ENCODE measurements at regions not wholly inside any gene's neighbourhood (a gene's known extent, or its start where the extent isn't known, plus 50 kb on each side); places are given as distances from the start of the nearest gene placed in this dataset.
A peak's percentile ranks its signal among the peaks of the same experiment; 100 is the strongest.
"Not testable (repeated sequence)": the region's sequence is repeated elsewhere in the genome, so short reads cannot be mapped to it uniquely, and the experiment has no call there.

- H3K36me3 ChIP-seq (ENCODE audit: control insufficient read depth in 2 of 2, insufficient read depth in 1 of 2, low read length in 2 of 2); H3K4me3 ChIP-seq (ENCODE audit: low read depth, low read length); CTCF ChIA-PET; H3K9me3 ChIP-seq (ENCODE audit: control insufficient read depth, insufficient read depth, low read depth, low read length); POLR2A ChIA-PET; H3K27ac ChIP-seq (ENCODE audit: extremely low read depth, low read depth, low read length); H3K4me1 ChIP-seq (ENCODE audit: control insufficient read depth, insufficient read depth, low read length): not testable (repeated sequence)
- peak; percentile 73; the same call in 1 of the 2 replicates for TF ChIP-seq ZNF146 (tag by site-specific recombination; IDR thresholded peaks at IDR 0.05)
These were observed 80.1 kb upstream of the TMEM170B start for GRCh38 chr6:11457422-11457821.

GRCh38 chr6:11452106-11452505, 85.4 kb upstream of the TMEM170B start:
- CTCF ChIA-PET; H3K4me3 ChIP-seq (ENCODE audit: low read depth, low read length); H3K27ac ChIP-seq (ENCODE audit: extremely low read depth, low read depth, low read length); H3K9me3 ChIP-seq (ENCODE audit: control insufficient read depth, insufficient read depth, low read depth, low read length); H3K36me3 ChIP-seq (ENCODE audit: control insufficient read depth in 2 of 2, insufficient read depth in 1 of 2, low read length in 2 of 2); H3K4me1 ChIP-seq (ENCODE audit: control insufficient read depth, insufficient read depth, low read length); POLR2A ChIA-PET: not testable (repeated sequence)

GRCh38 chr6:11450037-11450436, 87.5 kb upstream of the TMEM170B start:
- POLR2A ChIA-PET = no interaction called here
- no peaks in the 10 kb centered on the region for H3K9me3 ChIP-seq (ENCODE audit: control insufficient read depth, insufficient read depth, low read depth, low read length)
- H3K36me3 ChIP-seq (ENCODE audit: control insufficient read depth in 2 of 2, insufficient read depth in 1 of 2, low read length in 2 of 2) = no peaks in the 10 kb centered on the region
- no peak overlapping the region for H3K4me3 ChIP-seq (ENCODE audit: low read depth, low read length)
- TF ChIP-seq ZNF585B (tag by site-specific recombination; IDR thresholded peaks at IDR 0.05) (no peak), MYNN (tag by site-specific recombination; IDR thresholded peaks at IDR 0.05; ENCODE audit: borderline replicate concordance) (no peak), ZNF16 (tag by site-specific recombination; IDR thresholded peaks at IDR 0.05; ENCODE audit: low read depth) (no peak), ZNF48 (tag by site-specific recombination; IDR thresholded peaks at IDR 0.05) (no peak), ZNF501 (tag by site-specific recombination; IDR thresholded peaks at IDR 0.05) (no peak), CTCF (tag by site-specific recombination; IDR thresholded peaks at IDR 0.05) (no peak), ZNF24 (tag by site-specific recombination; IDR thresholded peaks at IDR 0.05) (no peak), ZNF214 (tag by site-specific recombination; IDR thresholded peaks at IDR 0.05; ENCODE audit: borderline replicate concordance) (no peak), ZNF645 (tag by site-specific recombination; IDR thresholded peaks at IDR 0.05) (no peak)
- H3K27ac ChIP-seq (ENCODE audit: extremely low read depth, low read depth, low read length) = no peak overlapping the region
- H3K4me1 ChIP-seq (ENCODE audit: control insufficient read depth, insufficient read depth, low read length) = no peaks in the 10 kb centered on the region
- CTCF ChIA-PET = interaction anchor here (0.6 to 0.8 kb wide), 3 partner anchors 16 to 368 kb away, joined by 3 read pairs; no protein-coding TSS in a partner anchor

- Histone ChIP-seq H3K4me3 (ENCODE audit: low read depth, low read length) (no peak overlapping the region), H3K36me3 (ENCODE audit: control insufficient read depth in 2 of 2, insufficient read depth in 1 of 2, low read length in 2 of 2) (no peaks in the 10 kb centered on the region), H3K4me1 (ENCODE audit: control insufficient read depth, insufficient read depth, low read length) (no peaks in the 10 kb centered on the region), H3K9me3 (ENCODE audit: control insufficient read depth, insufficient read depth, low read depth, low read length) (no peaks in the 10 kb centered on the region), H3K27ac (ENCODE audit: extremely low read depth, low read depth, low read length) (no peak overlapping the region)
- CTCF ChIA-PET = interaction anchor here (0.8 kb wide), 1 partner anchor 16 kb away, joined by 3 read pairs; no protein-coding TSS in a partner anchor
- POLR2A ChIA-PET = no interaction called here
- no peak for TF ChIP-seq ZNF830 (tag by site-specific recombination; IDR thresholded peaks at IDR 0.05; ENCODE audit: low read depth)
- no peak for TF ChIP-seq ZNF596 (tag by site-specific recombination; IDR thresholded peaks at IDR 0.05)
- TF ChIP-seq ZNF768 (tag by site-specific recombination; IDR thresholded peaks at IDR 0.05) = no peak
- TF ChIP-seq PRDM10 (tag by site-specific recombination; IDR thresholded peaks at IDR 0.05) = no peak
- no peak for TF ChIP-seq ZNF645 (tag by site-specific recombination; IDR thresholded peaks at IDR 0.05)
- TF ChIP-seq ZNF169 (tag by site-specific recombination; IDR thresholded peaks at IDR 0.05) = no peak
- TF ChIP-seq ZNF138 (tag by site-specific recombination; IDR thresholded peaks at IDR 0.05; ENCODE audit: borderline replicate concordance) = no peak
- no peak for TF ChIP-seq ZNF426 (tag by site-specific recombination; IDR thresholded peaks at IDR 0.05)
- no peak for TF ChIP-seq MEIS1 (CRISPR knock-in tag; IDR thresholded peaks at IDR 0.05; ENCODE audit: borderline replicate concordance)
- TF ChIP-seq ZNF19 (tag by site-specific recombination; IDR thresholded peaks at IDR 0.05; ENCODE audit: low read depth) = no peak
- no peak for TF ChIP-seq ZNF701 (tag by site-specific recombination; IDR thresholded peaks at IDR 0.05)
- TF ChIP-seq ZNF157 (tag by site-specific recombination; IDR thresholded peaks at IDR 0.05) = no peak
- no peak for TF ChIP-seq SCRT1 (tag by site-specific recombination; IDR thresholded peaks at IDR 0.05; ENCODE audit: borderline replicate concordance)
These were observed 88.1 kb upstream of the TMEM170B start for GRCh38 chr6:11449408-11449807.
